Activated CD4-positive, alpha-beta memory T cell treated with anti-CD3 and anti-CD28 coated beads, Interleukin-2, amount 10 ng/mL, durations not matched to agents 7 days and 5 days (primary cell): ENCODE measurements at regions not wholly inside any gene's neighbourhood (a gene's known extent, or its start where the extent isn't known, plus 50 kb on each side); places are given as distances from the start of the nearest gene placed in this dataset.
"Not testable (repeated sequence)": the region's sequence is repeated elsewhere in the genome, so short reads cannot be mapped to it uniquely, and the experiment has no call there.

Experiments
- CTCF ChIA-PET: fragments of 350-600 bp; sonication (Branson Sonifier 250); formaldehyde crosslinking; loops from one replicate; lab custom pipeline; 2021; ENCODE audit warnings: antibody characterized with exemption, inconsistent platforms; lab: Charles Lee
- POLR2A ChIA-PET: fragments of 350-600 bp; sonication (Branson Sonifier 250); formaldehyde crosslinking; loops from one replicate; lab custom pipeline; 2021; ENCODE audit warnings: antibody characterized with exemption; lab: Charles Lee
- DNase-seq: peaks from one replicate; pipeline ENCODE4 v3.0.0-alpha.2; 2020
- H3K27ac Mint-ChIP-seq: one replicate; pipeline ENCODE4 v1.8.0; 2021; ENCODE audit warnings: mild to moderate bottlenecking, mixed read lengths
- H3K27me3 Mint-ChIP-seq: one replicate; pipeline ENCODE4 v1.8.0; 2021; ENCODE audit warnings: mixed read lengths
- H3K36me3 Mint-ChIP-seq: one replicate; pipeline ENCODE4 v1.8.0; 2021; ENCODE audit warnings: low read depth, mixed read lengths
- H3K4me1 Mint-ChIP-seq: one replicate; pipeline ENCODE4 v1.8.0; 2021; ENCODE audit warnings: mixed read lengths
- H3K4me3 Mint-ChIP-seq: one replicate; pipeline ENCODE4 v1.8.0; 2021; ENCODE audit warnings: mild to moderate bottlenecking, mixed read lengths
- H3K9me3 Mint-ChIP-seq: one replicate; pipeline ENCODE4 v1.8.0; 2021; ENCODE audit warnings: mixed read lengths

GRCh38 chr7:101718363-101719122 lies 89.4 kb upstream of the MYL10 start:
- CTCF ChIA-PET, result no interaction called here
- Mint-ChIP-seq H3K27me3 (no peaks in the 10 kb centered on the region), H3K27ac (no peak overlapping the region), H3K36me3 (no peaks in the 10 kb centered on the region), H3K4me1 (no peaks in the 10 kb centered on the region), H3K4me3 (no peak overlapping the region), H3K9me3 (no peaks in the 10 kb centered on the region)
- POLR2A ChIA-PET, result interaction anchor here (0.5 kb wide), 1 partner anchor 65 kb away, joined by 3 read pairs; no protein-coding TSS in a partner anchor
- DNase-seq, result no peak

DNA sequence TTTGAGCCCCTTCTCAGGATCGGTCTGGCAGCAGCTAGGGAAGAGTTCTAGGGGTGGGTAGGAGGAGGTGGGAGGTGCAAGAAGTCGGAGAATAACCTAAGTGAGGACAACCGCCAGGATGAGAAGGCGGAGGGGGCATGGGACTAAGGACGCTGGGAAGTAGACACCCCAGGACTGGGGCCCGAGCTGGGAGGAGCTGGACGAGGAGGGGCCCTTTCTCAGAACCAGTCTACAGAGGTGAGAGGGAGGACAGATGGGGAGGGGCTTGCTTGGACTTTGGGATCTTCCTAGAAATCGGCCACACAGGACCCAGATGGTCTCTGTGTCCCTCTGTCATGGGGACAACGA lies 90.0 kb upstream of the MYL10 start:
- Mint-ChIP-seq H3K27me3 (no peaks in the 10 kb centered on the region), H3K36me3 (no peaks in the 10 kb centered on the region), H3K27ac (no peak overlapping the region), H3K4me1 (no peaks in the 10 kb centered on the region), H3K9me3 (no peaks in the 10 kb centered on the region), H3K4me3 (no peak overlapping the region)
- CTCF ChIA-PET, result no interaction called here
- POLR2A ChIA-PET, result no interaction called here
- no peak for DNase-seq

DNA sequence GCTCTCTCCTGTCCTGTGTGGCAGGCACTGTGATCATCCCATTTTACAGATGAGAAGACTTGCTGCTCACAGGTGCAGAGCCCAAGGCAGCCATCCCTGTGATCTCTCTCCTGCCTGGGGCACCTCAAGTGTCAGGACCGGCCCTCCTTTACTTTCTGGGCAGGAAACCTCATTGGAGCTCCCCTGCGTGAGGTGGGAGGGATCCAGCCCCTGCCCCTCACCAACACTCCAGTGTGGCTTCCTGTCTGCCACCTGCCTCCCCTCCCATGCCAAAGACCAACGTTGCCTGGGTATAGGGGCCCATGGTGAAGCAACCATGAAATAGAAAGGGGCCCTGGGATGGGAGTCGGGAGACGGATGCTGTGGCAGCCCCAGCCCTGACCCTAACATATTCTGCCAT lies 91.2 kb upstream of the MYL10 start:
- H3K27ac Mint-ChIP-seq, result no peak overlapping the region
- DNase-seq, result no peak
- CTCF ChIA-PET, result interaction anchor here (0.8 kb wide), 1 partner anchor 10 kb away, joined by 3 read pairs; no protein-coding TSS in a partner anchor
- H3K4me1 Mint-ChIP-seq, result no peaks in the 10 kb centered on the region
- no peaks in the 10 kb centered on the region for H3K27me3 Mint-ChIP-seq
- no peaks in the 10 kb centered on the region for H3K9me3 Mint-ChIP-seq
- H3K4me3 Mint-ChIP-seq, result no peak overlapping the region
- H3K36me3 Mint-ChIP-seq, result no peaks in the 10 kb centered on the region
- POLR2A ChIA-PET, result no interaction called here

GRCh38 chr7:101722247-101722646 lies 93.2 kb upstream of the MYL10 start:
- ChIA-PET POLR2A (no interaction called here), CTCF (interaction anchor here (1.4 kb wide), 1 partner anchor 9 kb away, joined by 4 read pairs; no protein-coding TSS in a partner anchor)
- H3K9me3 Mint-ChIP-seq, result no peaks in the 10 kb centered on the region
- no peak for DNase-seq
- no peak overlapping the region for H3K27ac Mint-ChIP-seq
- H3K4me3 Mint-ChIP-seq, result no peak overlapping the region
- no peaks in the 10 kb centered on the region for H3K4me1 Mint-ChIP-seq
- no peaks in the 10 kb centered on the region for H3K36me3 Mint-ChIP-seq
- peaks cover 2% of the 10 kb centered on the region for H3K27me3 Mint-ChIP-seq

DNA sequence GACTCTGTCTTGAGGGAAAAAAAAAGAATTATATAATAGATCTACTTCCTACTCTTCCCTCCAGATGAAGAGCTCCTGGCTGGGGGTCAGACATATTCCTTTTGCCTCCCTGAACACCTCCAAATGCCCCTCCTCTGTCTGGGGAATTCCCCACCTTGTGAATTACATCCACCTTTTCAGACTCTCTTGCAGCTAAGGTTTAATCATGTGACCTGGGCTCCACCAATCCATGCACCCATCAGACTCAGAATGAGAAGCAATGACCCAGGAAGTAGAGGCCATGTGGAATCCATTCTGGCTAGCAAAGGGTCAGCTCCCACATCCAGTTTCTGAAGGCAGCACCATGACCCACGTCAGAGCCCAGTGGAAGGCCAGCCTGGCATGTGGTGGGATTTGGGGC lies 93.6 kb upstream of the CUX1 start:
- CTCF ChIA-PET, result no interaction called here
- Mint-ChIP-seq H3K27me3 (peaks cover 2% of the 10 kb centered on the region), H3K36me3 (no peaks in the 10 kb centered on the region), H3K4me3 (no peak overlapping the region), H3K9me3 (no peaks in the 10 kb centered on the region), H3K27ac (no peak overlapping the region), H3K4me1 (no peaks in the 10 kb centered on the region)
- DNase-seq, result no peak
- POLR2A ChIA-PET, result no interaction called here

- Mint-ChIP-seq H3K36me3 (no peaks in the 10 kb centered on the region), H3K27me3 (peaks cover 2% of the 10 kb centered on the region), H3K4me1 (no peaks in the 10 kb centered on the region), H3K9me3 (no peaks in the 10 kb centered on the region), H3K27ac (no peak overlapping the region), H3K4me3 (no peak overlapping the region)
- no peak for DNase-seq
- CTCF ChIA-PET, result no interaction called here
- POLR2A ChIA-PET, result no interaction called here
These were observed 92.5 kb upstream of the CUX1 start for GRCh38 chr7:101724957-101725356.

DNA sequence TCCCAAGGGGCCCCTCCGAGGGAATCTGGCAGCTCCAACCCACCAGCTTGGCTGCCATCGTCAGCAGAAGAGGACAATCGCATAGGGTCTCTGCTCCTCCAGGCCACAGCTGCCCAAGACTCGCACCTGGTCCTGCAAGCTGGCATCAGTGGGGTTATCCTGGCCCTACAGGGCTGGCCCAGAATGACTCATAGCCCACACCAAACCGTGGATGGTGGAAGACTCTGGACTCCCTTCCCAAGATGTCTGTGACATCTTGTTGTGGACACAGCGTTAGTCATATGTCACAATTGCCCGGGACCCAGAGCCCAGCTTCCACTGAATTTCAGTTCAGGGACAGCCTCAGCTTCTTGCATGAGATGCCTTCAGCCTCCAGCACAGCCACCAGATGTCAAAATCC lies 91.5 kb upstream of the CUX1 start:
- Mint-ChIP-seq H3K4me3 (no peak overlapping the region), H3K27ac (no peak overlapping the region), H3K9me3 (no peaks in the 10 kb centered on the region), H3K27me3 (peaks cover 2% of the 10 kb centered on the region), H3K36me3 (no peaks in the 10 kb centered on the region), H3K4me1 (no peaks in the 10 kb centered on the region)
- CTCF ChIA-PET, result no interaction called here
- POLR2A ChIA-PET, result no interaction called here
- DNase-seq, result no peak

DNA sequence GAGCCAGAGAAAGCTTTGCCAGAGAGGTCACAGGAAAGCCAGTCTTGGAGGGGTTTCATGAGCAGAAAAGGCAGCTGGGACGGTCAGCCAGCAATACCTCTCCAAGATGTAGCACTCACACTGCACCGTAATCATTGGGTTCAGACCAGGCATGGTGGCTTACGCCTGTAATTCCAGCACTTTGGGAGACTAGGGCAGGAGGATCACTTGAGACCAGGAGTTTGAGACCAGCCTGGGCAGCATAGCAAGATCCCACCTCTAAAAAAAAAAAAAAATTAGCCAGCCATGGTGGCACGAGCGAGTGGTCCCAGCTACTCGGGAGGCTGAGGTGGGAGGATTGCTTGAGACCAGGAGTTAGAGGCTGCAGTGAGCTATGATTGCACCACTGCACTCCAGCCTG lies 90.2 kb upstream of the CUX1 start:
- no peak overlapping the region for H3K4me3 Mint-ChIP-seq
- POLR2A ChIA-PET, result no interaction called here

DNA sequence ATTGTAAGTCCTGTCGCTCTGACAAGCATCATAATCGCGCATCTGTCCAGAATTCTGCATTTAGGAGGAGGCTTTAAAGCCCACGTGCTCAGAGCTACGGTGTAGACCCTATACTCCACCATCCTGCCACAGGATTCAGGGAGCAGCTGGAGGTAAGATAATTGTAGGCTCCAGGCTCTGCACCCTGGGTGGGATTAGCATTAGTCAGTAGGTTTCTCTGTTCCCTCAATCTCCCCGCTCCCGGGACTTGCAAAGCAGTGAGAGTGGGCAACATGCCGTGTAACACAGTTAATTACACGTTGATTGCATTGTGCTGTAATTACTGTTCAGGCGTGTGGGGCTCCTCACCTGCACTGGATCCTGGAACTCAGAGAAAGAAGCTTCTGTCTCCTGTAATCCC lies 89.3 kb upstream of the CUX1 start:
- Mint-ChIP-seq H3K4me1 (no peaks in the 10 kb centered on the region), H3K27ac (no peak overlapping the region), H3K36me3 (no peaks in the 10 kb centered on the region), H3K9me3 (no peaks in the 10 kb centered on the region), H3K27me3 (peaks cover 2% of the 10 kb centered on the region), H3K4me3 (no peak overlapping the region)
- no peak for DNase-seq
- POLR2A ChIA-PET, result no interaction called here
- CTCF ChIA-PET, result no interaction called here

More for the DNA sequence above, 90.2 kb upstream of the CUX1 start:
- Mint-ChIP-seq H3K27me3 (peaks cover 2% of the 10 kb centered on the region), H3K4me1 (no peaks in the 10 kb centered on the region), H3K9me3 (no peaks in the 10 kb centered on the region), H3K36me3 (no peaks in the 10 kb centered on the region), H3K27ac (no peak overlapping the region)
- CTCF ChIA-PET, result no interaction called here
- no peak for DNase-seq

- DNase-seq, POLR2A ChIA-PET, H3K4me3 Mint-ChIP-seq, H3K9me3 Mint-ChIP-seq, H3K27me3 Mint-ChIP-seq, H3K27ac Mint-ChIP-seq, H3K36me3 Mint-ChIP-seq, H3K4me1 Mint-ChIP-seq: not testable (repeated sequence)
- CTCF ChIA-PET, result interaction anchor here (1.7 kb wide), 1 partner anchor 14 kb away, joined by 4 read pairs; no protein-coding TSS in a partner anchor
These were observed 88.6 kb upstream of the CUX1 start for GRCh38 chr7:101728873-101729240.

DNA sequence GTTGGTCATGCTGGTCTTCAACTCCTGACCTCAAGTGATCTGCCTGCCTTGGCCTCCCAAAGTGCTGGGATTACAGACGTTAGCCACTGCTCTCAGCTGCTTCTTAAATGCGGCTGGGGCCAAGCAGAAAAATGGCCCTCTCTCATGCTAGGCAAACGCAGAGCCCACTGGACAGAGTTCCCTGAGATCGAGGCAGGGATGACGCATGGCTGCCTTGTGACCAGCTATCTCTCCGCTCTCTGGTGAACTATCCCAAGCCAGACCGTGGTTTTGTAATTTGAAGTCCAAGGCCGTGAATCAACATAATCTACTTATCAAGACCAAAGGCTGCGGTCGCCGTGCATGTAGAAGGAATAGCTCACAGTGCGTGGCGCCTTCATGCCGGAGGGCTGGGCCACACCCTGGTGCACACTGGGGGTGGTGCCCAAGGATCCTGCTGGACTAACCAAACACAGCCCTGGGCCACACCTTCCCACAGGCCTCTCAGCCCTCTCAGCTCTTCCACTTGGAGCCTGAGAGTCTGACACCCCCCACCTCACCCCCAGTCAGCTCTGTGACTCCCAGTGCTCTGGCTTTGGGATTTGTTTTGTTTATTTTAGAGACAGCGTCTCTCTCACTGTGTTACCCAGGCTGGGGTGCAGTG lies 88.1 kb upstream of the CUX1 start:
- POLR2A ChIA-PET, result no interaction called here
- Mint-ChIP-seq H3K4me1 (no peaks in the 10 kb centered on the region), H3K36me3 (no peaks in the 10 kb centered on the region), H3K27ac (no peak overlapping the region), H3K27me3 (peaks cover 2% of the 10 kb centered on the region), H3K9me3 (no peaks in the 10 kb centered on the region), H3K4me3 (no peak overlapping the region)
- no peak for DNase-seq
- CTCF ChIA-PET, result interaction anchor here (1.1 to 1.7 kb wide), 2 partner anchors 10 to 14 kb away, joined by 3 to 4 read pairs; no protein-coding TSS in a partner anchor

DNA sequence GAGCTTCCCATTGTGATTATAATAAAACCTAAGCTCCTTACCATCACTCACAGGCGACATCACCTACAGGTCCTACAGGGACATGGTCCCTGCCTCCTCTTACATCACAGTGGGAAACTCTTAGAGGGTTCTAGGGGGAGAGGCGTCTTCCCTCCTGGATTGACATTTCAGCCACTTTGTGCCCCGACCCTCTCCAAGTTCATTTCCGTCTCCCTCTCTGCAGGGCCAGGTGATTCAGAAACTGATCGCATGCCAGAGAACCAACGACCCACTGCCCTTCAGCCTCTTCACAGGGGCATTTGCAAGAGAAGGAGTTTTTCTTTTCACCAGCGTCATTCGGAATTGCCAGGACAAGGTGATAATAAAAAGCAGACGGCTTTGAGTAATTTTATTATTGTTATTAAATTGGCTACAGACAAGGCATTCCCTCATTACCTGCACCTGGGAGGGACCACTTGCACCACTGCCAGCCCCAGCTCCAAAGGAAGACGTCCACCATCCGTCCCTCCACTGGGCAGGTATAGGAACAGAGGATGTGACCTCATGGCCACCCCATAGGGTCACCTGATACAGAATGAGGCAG lies 85.8 kb upstream of the CUX1 start:
- H3K36me3 Mint-ChIP-seq, result no peaks in the 10 kb centered on the region
- ChIA-PET CTCF (interaction anchor here (0.6 to 1.2 kb wide), 2 partner anchors 10 to 274 kb away, joined by 3 to 4 read pairs; no protein-coding TSS in a partner anchor), POLR2A (no interaction called here)
- H3K9me3 Mint-ChIP-seq, result no peaks in the 10 kb centered on the region
- H3K4me1 Mint-ChIP-seq, result peaks cover 1% of the 10 kb centered on the region
- H3K27ac Mint-ChIP-seq, result no peak overlapping the region
- no peak for DNase-seq
- peaks cover 1% of the 10 kb centered on the region for H3K27me3 Mint-ChIP-seq
- H3K4me3 Mint-ChIP-seq, result no peak overlapping the region

DNA sequence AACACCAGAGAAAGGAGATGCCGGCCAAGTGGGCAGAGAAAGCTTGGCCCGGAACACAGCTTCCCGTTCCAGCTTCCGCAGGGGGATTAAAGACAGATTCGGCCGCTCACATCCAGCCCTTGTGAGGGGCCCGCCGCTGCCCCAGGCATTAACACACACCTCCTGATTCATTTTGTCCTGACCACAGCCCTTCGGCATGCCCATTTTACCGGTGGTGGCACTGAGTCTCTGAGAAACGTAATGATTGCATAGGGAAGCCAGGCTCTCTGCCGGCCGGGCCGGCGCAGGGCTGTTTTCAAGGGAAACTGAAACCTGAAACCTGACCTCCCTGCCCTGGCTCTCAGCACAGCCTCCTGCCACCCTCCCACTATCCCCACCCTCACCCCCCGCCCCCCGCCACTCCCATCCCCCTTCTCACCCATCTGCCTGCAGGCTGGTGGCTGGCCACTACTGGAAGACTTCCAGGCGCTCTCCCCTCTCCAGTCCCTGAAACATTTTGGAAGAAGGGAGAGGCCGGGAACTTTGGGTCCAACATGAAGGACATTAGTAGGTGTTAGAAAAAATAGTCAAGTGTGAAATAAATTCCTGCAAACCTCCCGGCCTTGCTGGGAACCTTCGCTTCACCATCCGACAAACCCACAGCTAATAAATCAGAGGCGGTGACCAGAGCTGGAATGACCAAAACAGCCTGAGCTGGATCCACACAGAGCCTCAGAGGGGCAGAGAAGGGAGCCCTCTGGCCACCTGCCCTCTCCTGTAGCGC lies 83.5 kb upstream of the CUX1 start:
- Mint-ChIP-seq H3K4me1 (peaks cover 2% of the 10 kb centered on the region), H3K27ac (no peak overlapping the region), H3K4me3 (no peak overlapping the region), H3K27me3 (no peaks in the 10 kb centered on the region), H3K36me3 (no peaks in the 10 kb centered on the region), H3K9me3 (no peaks in the 10 kb centered on the region)
- ChIA-PET CTCF (no interaction called here), POLR2A (interaction anchor here (1.2 kb wide), 1 partner anchor 9 kb away, joined by 3 read pairs; no protein-coding TSS in a partner anchor)
- DNase-seq, result no peak
